Panc1 (cell line): ENCODE measurements at regions not wholly inside any gene's neighbourhood (a gene's known extent, or its start where the extent isn't known, plus 50 kb on each side); places are given as distances from the start of the nearest gene placed in this dataset.

Source experiments
- ATAC-seq: fragments of 200-7000 bp; cut with Tn5 transposase; 2 replicates; pipeline ENCODE4 v1.9.1; 2020; ENCODE audit warnings: mild to moderate bottlenecking, moderate library complexity
- BruUV-seq: library from RNA; stranded (reverse); fragments of 400-500 nt; replicated peaks from 2 replicates; lab custom pipeline; 2021; lab: Mats Ljungman, UMichigan
- CTCF ChIA-PET: fragments of 300-600 bp; sonication (Branson Sonifier 250); formaldehyde crosslinking; loops from one replicate; lab custom pipeline; 2022; ENCODE audit warnings: antibody characterized with exemption; lab: Charles Lee
- POLR2A ChIA-PET: fragments of 300-600 bp; sonication (Branson Sonifier 250); formaldehyde crosslinking; loops from one replicate; lab custom pipeline; 2022; ENCODE audit warnings: antibody characterized with exemption; lab: Charles Lee
- DNase-seq: peaks from one replicate; pipeline ENCODE4 v3.0.0-alpha.2; 2010; ENCODE audit warnings: low read depth, low spot score
- H3K27ac ChIP-seq: 2 replicates; pipeline ENCODE4 v1.5.1; 2011; ENCODE audit warnings: mild to moderate bottlenecking, low read length, inconsistent platforms
- H3K27me3 ChIP-seq: fragments of 200-500 bp; sonication (Bioruptor generic); 2 replicates; pipeline ENCODE4 v1.6.0; 2014; ENCODE audit warnings: low read length, inconsistent platforms; ENCODE audit not compliant: control insufficient read depth, insufficient read depth
- H3K36me3 ChIP-seq: fragments of 200-500 bp; sonication (Bioruptor generic); 2 replicates; pipeline ENCODE4 v1.5.1; 2014; ENCODE audit warnings: inconsistent platforms, mild to moderate bottlenecking, low read length, moderate library complexity; ENCODE audit not compliant: control insufficient read depth, insufficient read depth
- H3K4me1 ChIP-seq: 2 replicates; pipeline ENCODE4 v1.5.1; 2011; ENCODE audit warnings: inconsistent platforms, mild to moderate bottlenecking, low read length, moderate library complexity; ENCODE audit not compliant: control insufficient read depth, insufficient read depth
- H3K4me3 ChIP-seq, 2 experiments: 2 replicates each; pipeline ENCODE4 v1.5.1; 2011 to 2012; ENCODE audit warnings: low read depth in 2 of 2, low read length in 2 of 2, mild to moderate bottlenecking in 2 of 2, inconsistent platforms in 1 of 2, moderate library complexity in 1 of 2
- H3K9me3 ChIP-seq: fragments of 200-500 bp; sonication (Bioruptor generic); 2 replicates; pipeline ENCODE4 v1.5.1; 2014; ENCODE audit warnings: low read depth, mild to moderate bottlenecking, inconsistent platforms, low read length, moderate library complexity; ENCODE audit not compliant: control insufficient read depth, insufficient read depth
- POLR2AphosphoS5 ChIP-seq: IDR thresholded peaks from 2 replicates; pipeline ENCODE4 v1.6.1; 2012; ENCODE audit warnings: mild to moderate bottlenecking, low read depth, low read length, moderate library complexity
- SIN3A ChIP-seq: IDR thresholded peaks from 2 replicates; pipeline ENCODE4 v1.6.1; 2012; ENCODE audit warnings: low read depth, mild to moderate bottlenecking, low read length, moderate library complexity, borderline replicate concordance; ENCODE audit not compliant: insufficient read depth
- TCF7L2 ChIP-seq: IDR thresholded peaks from 2 replicates; pipeline ENCODE4 v1.6.1; 2011; ENCODE audit warnings: mild to moderate bottlenecking, low read depth, low read length, inconsistent platforms
- in situ Hi-C: cut with HindIII; loops from 2 replicates; pipeline ENCODE4 v1.10.0; 2016; ENCODE audit warnings: low sequenced_read_pairs, low pct_unique_long_range_greater_than_20kb
- intact Hi-C: fragments of 100-400 bp; cut with micrococcal nuclease; formaldehyde crosslinking; loops from one replicate; pipeline ENCODE4 v1.10.0; 2022; ENCODE audit not compliant: unreplicated experiment
- TF ChIP-seq, protein P1 (sequence below): fragments of 450-650 bp; IDR thresholded peaks from 2 replicates; pipeline ENCODE4 v1.5.1; 2017; ENCODE audit warnings: mild to moderate bottlenecking
- TF ChIP-seq, protein P2 (sequence below), 2 experiments: IDR thresholded peaks; 2 replicates each; pipeline ENCODE4 v1.6.1; 2011 to 2012; ENCODE audit warnings: low read depth in 2 of 2, control low read depth in 1 of 2, low read length in 1 of 2, mild to moderate bottlenecking in 1 of 2, moderate library complexity in 1 of 2; ENCODE audit not compliant: insufficient read depth in 1 of 2

DNA sequence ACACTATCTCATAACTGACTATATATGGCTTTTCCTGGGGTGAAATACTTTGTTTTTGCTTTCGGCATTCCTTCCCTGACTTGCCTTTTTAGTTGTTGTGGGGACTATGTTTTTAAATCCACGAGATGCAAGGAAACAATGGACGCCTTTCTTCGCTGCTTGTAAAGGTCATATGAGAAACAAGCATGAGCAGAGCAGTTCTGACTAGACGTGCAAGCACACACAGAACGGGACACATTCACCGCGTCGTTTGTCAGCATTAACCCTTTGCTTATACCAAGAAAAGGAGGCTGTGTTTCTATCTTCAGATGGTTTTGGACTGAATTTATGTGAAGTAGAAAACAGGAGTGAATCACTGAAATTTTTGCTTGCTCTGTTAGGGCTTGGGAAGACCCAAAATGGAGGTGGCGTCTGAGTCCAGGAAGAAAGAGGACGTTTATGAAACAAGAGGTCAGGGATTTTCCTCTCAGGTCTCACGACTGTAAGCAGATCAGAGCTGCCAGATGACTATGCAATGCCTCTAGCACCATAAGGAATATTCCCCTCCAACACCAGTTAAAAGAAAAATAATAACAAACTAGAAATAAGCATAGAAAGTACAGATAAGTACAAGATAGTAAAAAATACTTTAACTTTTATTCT lies 358.9 kb downstream of the DLEU7 start:
- in situ Hi-C loops, result no loop called here
- no peaks in the 10 kb centered on the region; the same call in 1 of the 2 replicates for H3K36me3 ChIP-seq
- ChIA-PET POLR2A (no interaction called here), CTCF (no interaction called here)
- intact Hi-C loops, result no loop called here
- H3K4me1 ChIP-seq, result peaks cover 14% of the 10 kb centered on the region
- TF ChIP-seq, protein P1, sequence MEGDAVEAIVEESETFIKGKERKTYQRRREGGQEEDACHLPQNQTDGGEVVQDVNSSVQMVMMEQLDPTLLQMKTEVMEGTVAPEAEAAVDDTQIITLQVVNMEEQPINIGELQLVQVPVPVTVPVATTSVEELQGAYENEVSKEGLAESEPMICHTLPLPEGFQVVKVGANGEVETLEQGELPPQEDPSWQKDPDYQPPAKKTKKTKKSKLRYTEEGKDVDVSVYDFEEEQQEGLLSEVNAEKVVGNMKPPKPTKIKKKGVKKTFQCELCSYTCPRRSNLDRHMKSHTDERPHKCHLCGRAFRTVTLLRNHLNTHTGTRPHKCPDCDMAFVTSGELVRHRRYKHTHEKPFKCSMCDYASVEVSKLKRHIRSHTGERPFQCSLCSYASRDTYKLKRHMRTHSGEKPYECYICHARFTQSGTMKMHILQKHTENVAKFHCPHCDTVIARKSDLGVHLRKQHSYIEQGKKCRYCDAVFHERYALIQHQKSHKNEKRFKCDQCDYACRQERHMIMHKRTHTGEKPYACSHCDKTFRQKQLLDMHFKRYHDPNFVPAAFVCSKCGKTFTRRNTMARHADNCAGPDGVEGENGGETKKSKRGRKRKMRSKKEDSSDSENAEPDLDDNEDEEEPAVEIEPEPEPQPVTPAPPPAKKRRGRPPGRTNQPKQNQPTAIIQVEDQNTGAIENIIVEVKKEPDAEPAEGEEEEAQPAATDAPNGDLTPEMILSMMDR, result no peak
- TF ChIP-seq, protein P2, sequence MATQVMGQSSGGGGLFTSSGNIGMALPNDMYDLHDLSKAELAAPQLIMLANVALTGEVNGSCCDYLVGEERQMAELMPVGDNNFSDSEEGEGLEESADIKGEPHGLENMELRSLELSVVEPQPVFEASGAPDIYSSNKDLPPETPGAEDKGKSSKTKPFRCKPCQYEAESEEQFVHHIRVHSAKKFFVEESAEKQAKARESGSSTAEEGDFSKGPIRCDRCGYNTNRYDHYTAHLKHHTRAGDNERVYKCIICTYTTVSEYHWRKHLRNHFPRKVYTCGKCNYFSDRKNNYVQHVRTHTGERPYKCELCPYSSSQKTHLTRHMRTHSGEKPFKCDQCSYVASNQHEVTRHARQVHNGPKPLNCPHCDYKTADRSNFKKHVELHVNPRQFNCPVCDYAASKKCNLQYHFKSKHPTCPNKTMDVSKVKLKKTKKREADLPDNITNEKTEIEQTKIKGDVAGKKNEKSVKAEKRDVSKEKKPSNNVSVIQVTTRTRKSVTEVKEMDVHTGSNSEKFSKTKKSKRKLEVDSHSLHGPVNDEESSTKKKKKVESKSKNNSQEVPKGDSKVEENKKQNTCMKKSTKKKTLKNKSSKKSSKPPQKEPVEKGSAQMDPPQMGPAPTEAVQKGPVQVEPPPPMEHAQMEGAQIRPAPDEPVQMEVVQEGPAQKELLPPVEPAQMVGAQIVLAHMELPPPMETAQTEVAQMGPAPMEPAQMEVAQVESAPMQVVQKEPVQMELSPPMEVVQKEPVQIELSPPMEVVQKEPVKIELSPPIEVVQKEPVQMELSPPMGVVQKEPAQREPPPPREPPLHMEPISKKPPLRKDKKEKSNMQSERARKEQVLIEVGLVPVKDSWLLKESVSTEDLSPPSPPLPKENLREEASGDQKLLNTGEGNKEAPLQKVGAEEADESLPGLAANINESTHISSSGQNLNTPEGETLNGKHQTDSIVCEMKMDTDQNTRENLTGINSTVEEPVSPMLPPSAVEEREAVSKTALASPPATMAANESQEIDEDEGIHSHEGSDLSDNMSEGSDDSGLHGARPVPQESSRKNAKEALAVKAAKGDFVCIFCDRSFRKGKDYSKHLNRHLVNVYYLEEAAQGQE (IDR thresholded peaks at IDR 0.05; ENCODE audit: insufficient read depth in 1 of 2, low read depth in 2 of 2, low read length in 1 of 2), result no peak
- TF ChIP-seq POLR2AphosphoS5, result no peak
- TF ChIP-seq SIN3A, result no peak
- TF ChIP-seq TCF7L2, result no peak
- DNase-seq (no peak), ATAC-seq (peak; percentile 82)
- no peaks in the 10 kb centered on the region for H3K27me3 ChIP-seq
- H3K9me3 ChIP-seq, result no peaks in the 10 kb centered on the region
- no TSS peak for BruUV-seq
- H3K4me3 ChIP-seq, result peak overlapping the region; percentile 8 to 39; a peak in 2 of 4 replicates
- H3K27ac ChIP-seq, result peak overlapping the region; percentile 81

DNA sequence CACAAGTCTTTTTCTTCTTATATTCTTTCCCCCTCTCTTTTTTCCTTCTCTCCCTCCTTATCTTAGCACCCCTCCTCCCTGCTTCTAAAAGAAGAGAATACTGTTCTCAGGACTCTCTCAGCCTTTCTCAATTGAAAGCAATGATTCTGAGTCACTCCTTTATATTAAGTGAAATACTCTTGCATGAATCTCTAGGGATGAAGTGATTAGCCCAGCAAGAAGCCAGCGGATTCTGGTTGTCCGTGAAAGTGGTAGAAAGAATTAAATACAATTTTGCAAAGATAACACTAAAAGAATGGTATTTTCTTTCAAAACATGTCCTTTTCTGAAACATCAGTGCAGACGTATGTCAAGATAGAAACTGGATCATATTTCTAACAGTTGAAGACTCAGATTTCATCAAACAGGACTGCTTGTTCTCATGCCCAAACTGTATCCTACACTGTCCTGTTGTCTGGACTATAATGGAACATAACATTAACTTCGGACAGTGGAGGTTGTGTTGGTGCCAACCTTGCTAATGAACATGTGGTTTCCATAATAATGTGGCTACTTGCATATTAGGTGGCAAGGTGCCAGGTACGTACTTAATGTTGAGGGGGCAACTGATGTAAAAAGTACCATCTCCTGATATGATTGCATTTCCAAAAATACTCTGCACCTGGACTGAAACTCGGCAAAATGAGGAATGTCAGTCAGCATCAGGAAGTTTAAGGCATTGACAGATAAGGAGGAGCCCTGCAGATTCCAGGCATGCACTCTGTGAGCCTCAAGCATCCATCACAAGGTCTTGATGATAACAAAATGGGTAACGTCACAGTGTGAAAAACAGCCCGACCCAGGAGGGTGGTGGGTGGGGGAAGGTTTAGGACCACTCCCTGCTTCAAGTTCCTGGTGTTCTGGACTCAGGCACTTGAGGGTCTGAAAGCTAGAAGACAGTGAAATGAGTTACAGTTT lies 357.2 kb downstream of the DLEU7 start:
- intact Hi-C loops, result no loop called here
- H3K36me3 ChIP-seq, result no peaks in the 10 kb centered on the region; the same call in 1 of the 2 replicates
- TF ChIP-seq, protein P1, result no peak
- TF ChIP-seq, protein P2 (IDR thresholded peaks at IDR 0.05; ENCODE audit: insufficient read depth in 1 of 2, low read depth in 2 of 2, low read length in 1 of 2), result no peak
- TF ChIP-seq SIN3A (no peak), TCF7L2 (no peak), POLR2AphosphoS5 (no peak)
- H3K9me3 ChIP-seq, result no peaks in the 10 kb centered on the region
- ATAC-seq (no peak), DNase-seq (no peak)
- H3K27me3 ChIP-seq, result no peaks in the 10 kb centered on the region
- in situ Hi-C loops, result no loop called here
- H3K4me1 ChIP-seq, result peaks cover 14% of the 10 kb centered on the region
- POLR2A ChIA-PET, result no interaction called here
- peak overlapping the region; percentile 61 for H3K27ac ChIP-seq
- no TSS peak for BruUV-seq
- H3K4me3 ChIP-seq, result no peak overlapping the region
- CTCF ChIA-PET, result no interaction called here
